ENCODE measurements at regions not wholly inside any gene's neighbourhood (a gene's known extent, or its start where the extent isn't known, plus 50 kb on each side); places are given as distances from the start of the nearest gene placed in this dataset.
"Not testable (repeated sequence)": the region's sequence is repeated elsewhere in the genome, so short reads cannot be mapped to it uniquely, and the experiment has no call there.

DNA sequence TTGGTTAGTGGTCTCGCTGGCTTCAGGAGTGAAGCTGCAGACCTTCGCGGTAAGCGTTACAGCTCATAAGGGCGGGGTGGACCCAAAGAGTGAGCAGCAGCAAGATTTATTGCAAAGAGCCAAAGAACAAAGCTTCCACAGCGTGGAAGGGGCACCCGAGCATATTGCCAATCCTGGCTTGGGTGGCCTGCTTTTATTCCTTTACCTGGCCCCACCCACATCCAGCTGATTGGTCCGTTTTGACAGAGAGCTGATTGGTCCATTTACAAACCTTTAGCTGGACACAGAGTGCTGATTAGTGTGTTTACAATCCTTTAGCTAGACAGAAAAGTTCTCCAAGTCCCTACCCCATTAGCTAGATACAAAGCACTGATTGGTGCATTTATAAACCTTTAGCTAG is 69.0 kb upstream of the TOPAZ1 start:
- not testable (repeated sequence) for DNase-seq

DNA sequence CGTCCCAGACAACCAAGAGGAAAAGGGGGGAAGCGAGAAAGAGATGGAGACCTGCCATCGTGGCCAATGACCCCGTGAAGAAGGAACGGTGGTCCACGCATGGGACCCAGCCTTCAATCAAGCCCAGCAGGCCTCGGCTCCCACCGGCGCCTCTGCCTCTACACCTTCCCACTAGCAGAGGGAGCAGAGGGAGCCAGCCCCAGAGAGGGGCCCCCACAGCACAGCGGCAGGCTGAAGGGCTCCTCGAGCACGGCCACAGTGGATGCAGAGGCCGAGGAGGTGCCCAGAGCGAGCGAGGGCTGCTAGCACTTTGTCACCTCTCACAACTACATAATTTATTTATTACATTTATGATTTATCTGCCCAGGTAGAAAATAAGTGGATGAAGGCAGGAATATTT is 68.4 kb upstream of the TOPAZ1 start:
- DNase-seq, result no peak

DNA sequence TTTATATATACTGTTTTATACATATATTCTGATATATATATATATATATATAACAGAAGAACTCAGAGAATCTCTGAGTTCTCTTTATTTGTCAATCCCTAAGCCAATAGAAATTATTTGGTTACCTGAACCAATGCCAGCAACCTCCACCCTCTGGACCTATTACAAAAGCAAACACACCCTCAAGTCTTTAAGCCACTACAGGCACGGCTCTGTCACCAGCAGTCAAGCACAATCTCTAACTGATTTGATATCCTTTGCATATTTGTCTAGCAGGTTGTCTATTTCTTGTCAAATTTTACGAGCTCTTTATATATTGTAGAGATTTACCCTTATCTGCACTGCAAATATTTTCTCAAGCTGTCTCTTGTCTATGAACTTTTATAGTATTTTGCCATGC is 66.6 kb upstream of the TOPAZ1 start:
- DNase-seq, result no peak

DNA sequence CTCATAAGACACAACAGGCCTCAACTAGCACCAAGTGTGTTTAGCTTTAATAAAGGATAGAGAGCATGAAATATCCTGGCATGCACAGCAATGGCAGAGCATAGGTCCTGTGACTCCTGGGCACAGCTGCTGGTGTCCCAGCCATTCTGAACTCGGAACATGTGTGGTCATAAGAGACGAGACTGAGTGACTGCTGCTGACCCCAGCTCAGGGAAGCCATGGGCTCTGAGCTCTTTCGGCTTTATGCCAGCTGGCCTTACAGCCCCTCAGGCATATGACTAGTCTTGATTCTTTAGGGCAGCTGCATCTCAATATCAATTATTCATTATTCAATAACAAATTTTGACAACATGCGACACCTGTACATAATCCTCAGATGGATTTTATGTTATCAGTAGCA is 62.4 kb upstream of the TOPAZ1 start:
- DNase-seq, result no peak

DNA sequence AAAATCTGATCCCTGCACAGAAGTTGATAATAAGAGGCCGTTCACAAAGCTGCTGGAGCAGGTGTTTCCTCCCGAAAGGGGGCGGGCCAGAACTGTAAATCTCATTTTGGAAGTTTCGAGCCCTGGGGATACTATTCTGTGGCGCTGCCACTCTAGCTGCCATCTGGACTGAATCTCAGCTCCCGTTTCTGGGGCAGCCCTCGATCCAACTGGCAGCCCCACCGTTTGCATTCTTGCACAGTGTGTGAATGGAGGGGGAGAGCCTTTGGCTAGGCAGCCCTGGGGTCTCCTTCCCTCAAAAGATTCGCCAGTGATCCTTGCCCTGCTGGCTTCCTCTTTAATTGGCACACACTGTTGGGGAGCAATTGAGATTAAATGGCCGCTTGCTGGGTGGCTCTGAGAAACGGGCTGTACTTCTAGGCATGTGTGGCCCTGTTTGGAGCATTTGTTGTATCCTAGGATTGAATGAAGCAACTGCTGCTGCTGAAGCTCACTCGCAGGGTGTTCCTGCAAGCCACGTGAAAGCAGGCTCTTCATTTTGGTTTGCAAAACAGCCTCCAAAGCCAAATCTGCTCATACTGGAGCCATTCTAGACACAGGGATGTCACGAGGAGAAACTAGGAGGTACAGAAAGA is 57.2 kb upstream of the TOPAZ1 start:
- no peak for DNase-seq

DNA sequence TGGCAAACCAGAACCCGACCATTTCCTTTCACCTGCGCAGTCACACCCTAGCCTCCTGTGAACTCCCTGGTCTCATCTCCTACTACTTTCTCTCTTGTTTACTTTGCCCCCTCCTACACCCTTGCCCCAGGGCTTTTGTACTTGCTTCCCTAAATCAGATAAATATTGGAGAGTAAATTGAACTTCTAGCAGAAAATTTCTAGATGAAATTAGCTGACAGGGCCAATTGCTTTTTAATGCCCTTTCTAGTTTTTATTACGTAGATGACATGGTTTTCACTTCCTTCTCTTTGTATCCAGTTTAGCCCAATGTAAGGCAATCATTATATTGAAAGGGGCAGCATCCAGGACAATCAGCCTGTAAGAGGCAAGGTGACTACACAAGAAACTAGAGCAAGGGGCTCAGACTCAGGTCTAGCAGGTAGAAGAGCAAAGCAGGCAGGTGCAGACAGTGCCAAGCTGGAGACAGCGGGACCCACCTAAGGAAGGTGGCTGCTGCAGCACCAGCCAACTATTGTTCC is 56.2 kb upstream of the TOPAZ1 start:
- no peak for DNase-seq

DNA sequence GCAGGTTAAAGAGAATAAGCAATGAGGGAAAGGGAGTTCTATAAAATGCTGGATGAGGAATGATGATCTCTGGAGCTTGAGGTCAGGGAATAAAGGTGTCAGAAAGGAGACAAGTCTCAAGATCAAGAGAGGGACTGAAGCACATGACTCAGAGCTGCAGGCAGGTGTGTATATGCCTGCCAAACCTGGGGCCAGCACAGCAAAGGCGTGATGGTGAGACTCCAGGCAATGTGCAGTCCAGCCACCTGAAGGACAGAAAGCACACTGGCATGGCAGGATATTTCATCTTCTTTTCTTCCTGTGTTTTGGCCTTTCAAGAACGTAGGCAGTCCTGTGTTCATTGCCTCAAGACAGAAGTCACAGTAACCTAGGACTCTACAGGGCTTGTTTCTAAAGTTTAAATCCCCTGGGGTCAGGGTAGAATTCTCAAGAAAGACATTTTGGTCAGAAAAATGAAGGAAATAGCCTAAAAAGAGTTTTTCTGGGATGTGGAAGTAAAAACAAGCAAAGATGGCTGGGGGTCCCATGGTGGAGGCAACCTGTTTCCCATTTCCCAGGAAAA is 55.5 kb upstream of the TOPAZ1 start:
- DNase-seq, result no peak

DNA sequence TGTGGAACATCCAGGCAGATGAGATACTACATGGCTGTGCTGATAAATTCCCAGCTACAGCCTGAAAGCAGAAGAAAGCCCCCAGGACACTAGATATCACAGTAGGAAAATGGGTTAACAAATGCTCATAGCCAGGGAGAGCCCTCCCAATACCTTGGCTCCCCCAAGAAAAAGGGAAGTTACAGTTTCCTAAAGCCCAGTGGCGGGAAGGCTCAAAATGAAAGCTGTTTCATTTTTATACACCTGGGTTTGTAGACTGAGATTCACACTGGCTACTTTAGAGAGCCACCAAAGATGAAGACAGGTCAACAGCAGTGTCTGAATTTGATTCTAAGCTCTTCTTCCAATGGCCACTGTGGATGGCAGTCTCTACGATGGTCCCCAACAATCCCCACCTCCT is 55.0 kb upstream of the TOPAZ1 start:
- no peak for DNase-seq
